HepG2 (cell line): ENCODE measurements at regions not wholly inside any gene's neighbourhood (a gene's known extent, or its start where the extent isn't known, plus 50 kb on each side); places are given as distances from the start of the nearest gene placed in this dataset.

Experiments used
- ATAC-seq: fragments of 200-7000 bp; cut with Tn5 transposase; 3 replicates; pipeline ENCODE4 v1.9.1; 2020; ENCODE audit warnings: mild to moderate bottlenecking, moderate library complexity
- BruUV-seq: library from RNA; stranded (reverse); fragments of 400-500 nt; replicated peaks from 2 replicates; lab custom pipeline; 2021; lab: Mats Ljungman, UMichigan
- CTCF ChIA-PET: fragments of 300-600 bp; formaldehyde crosslinking; extraction: SDS; loops from one replicate; lab custom pipeline; 2021; ENCODE audit warnings: low total read pairs, inconsistent platforms, low intra/inter-chr PET ratio; lab: Yijun Ruan, JAX
- POLR2A ChIA-PET: fragments of 350-600 bp; sonication (Branson Sonifier 250); formaldehyde crosslinking; loops from one replicate; lab custom pipeline; 2020; ENCODE audit warnings: antibody characterized with exemption, inconsistent platforms; lab: Yijun Ruan, JAX
- DNase-seq: peaks from one replicate; pipeline ENCODE4 v3.0.0-alpha.2; 2015; ENCODE audit warnings: low spot score
- FAIRE-seq: peaks from 3 replicates; lab custom pipeline; 2011; peaks lifted over from hg19 to GRCh38; lab: Jason Lieb, UNC
- H2AFZ ChIP-seq: one replicate; pipeline ENCODE4 v1.6.1; 2011; ENCODE audit warnings: low read length, inconsistent platforms
- H3K27ac ChIP-seq: fragments of 300-600 bp; 3 replicates; pipeline ENCODE4 v1.8.0; 2011; ENCODE audit warnings: mixed run types, mild to moderate bottlenecking, mixed read lengths, low read length, inconsistent platforms; ENCODE audit not compliant: insufficient read depth; ENCODE audit errors: extremely low read length
- H3K27me3 ChIP-seq, 2 experiments: fragments of 200-600 bp in 1 of 2; 2 replicates in 1 of 2; 3 replicates in 1 of 2; pipeline versions ENCODE4 v1.6.0 to v1.8.0; 2011; ENCODE audit warnings: low read length in 2 of 2, mild to moderate bottlenecking in 2 of 2, moderate library complexity in 2 of 2, inconsistent platforms in 1 of 2; ENCODE audit not compliant: insufficient read depth in 2 of 2, control insufficient read depth in 1 of 2
- H3K36me3 ChIP-seq, 2 experiments: fragments of 200-600 bp in 1 of 2; replicated peaks in 1 of 2; 2 replicates in 1 of 2; 3 replicates in 1 of 2; pipeline versions ENCODE4 v1.5.1 to v1.8.0; 2011; ENCODE audit warnings: low read length in 2 of 2, inconsistent platforms in 1 of 2; ENCODE audit not compliant: insufficient read depth in 2 of 2, control insufficient read depth in 1 of 2
- H3K4me1 ChIP-seq: 2 replicates; pipeline ENCODE4 v1.5.1; 2012; ENCODE audit warnings: low read length, inconsistent platforms; ENCODE audit not compliant: insufficient read depth
- H3K4me2 ChIP-seq: 2 replicates; pipeline ENCODE4 v1.6.0; 2011; ENCODE audit warnings: low read depth, low read length, inconsistent platforms
- H3K4me3 ChIP-seq, 3 experiments: fragments of 200-600 bp in 1 of 3; sonication (generic), shearing (Covaris generic) in 1 of 3; replicated peaks in 1 of 3; 2 replicates each; pipeline ENCODE4 v1.5.1; 2011 to 2016; ENCODE audit warnings: low read length in 3 of 3, inconsistent platforms in 2 of 3, low read depth in 2 of 3, mild to moderate bottlenecking in 2 of 3, control low read depth in 1 of 3, mixed read lengths in 1 of 3; ENCODE audit not compliant: insufficient read depth in 1 of 3
- H3K79me2 ChIP-seq: one replicate; pipeline ENCODE4 v1.6.1; 2011; ENCODE audit warnings: low read length, inconsistent platforms; ENCODE audit not compliant: insufficient read depth
- H3K9ac ChIP-seq: 2 replicates; pipeline ENCODE4 v1.6.0; 2011; ENCODE audit warnings: mild to moderate bottlenecking, low read depth, low read length, inconsistent platforms; ENCODE audit not compliant: insufficient read depth
- H3K9me3 ChIP-seq: 2 replicates; pipeline ENCODE4 v1.5.1; 2012; ENCODE audit warnings: mild to moderate bottlenecking, low read length
- H4K20me1 ChIP-seq: 2 replicates; pipeline ENCODE4 v1.6.0; 2011; ENCODE audit warnings: inconsistent platforms, mild to moderate bottlenecking, low read length, moderate library complexity; ENCODE audit not compliant: insufficient read depth
- ATF6 ChIP-seq: sonication (generic); formaldehyde crosslinking; conservative IDR thresholded peaks from 2 replicates; pipeline ENCODE4 v1.4.0; 2020; ENCODE audit warnings: missing genetic modification reagents
- KDM5B ChIP-seq: sonication (generic); formaldehyde crosslinking; IDR thresholded peaks from 2 replicates; pipeline ENCODE4 v1.4.0; 2020; ENCODE audit warnings: missing genetic modification reagents, mild to moderate bottlenecking, borderline replicate concordance
- KLF12 ChIP-seq: sonication (generic); formaldehyde crosslinking; IDR thresholded peaks from 2 replicates; pipeline ENCODE4 v1.4.0; 2020; ENCODE audit warnings: missing genetic modification reagents, borderline replicate concordance
- PAXIP1 ChIP-seq: sonication (generic); formaldehyde crosslinking; conservative IDR thresholded peaks from 2 replicates; pipeline ENCODE4 v1.4.0; 2020; ENCODE audit warnings: mild to moderate bottlenecking, missing genetic modification reagents, moderate library complexity
- ZBTB26 ChIP-seq: IDR thresholded peaks from 2 replicates; pipeline ENCODE4 v1.6.1; 2016; ENCODE audit warnings: missing compliant biosample characterization, missing genetic modification reagents, borderline replicate concordance
- ZBTB34 ChIP-seq: sonication (generic); formaldehyde crosslinking; IDR thresholded peaks from 2 replicates; pipeline ENCODE4 v1.8.0; 2022; ENCODE audit warnings: mild to moderate bottlenecking, missing genetic modification reagents
- ZBTB46 ChIP-seq: sonication (generic); formaldehyde crosslinking; IDR thresholded peaks from 2 replicates; pipeline ENCODE4 v1.4.0; 2020; ENCODE audit warnings: mild to moderate bottlenecking, missing genetic modification reagents, borderline replicate concordance
- ZNF18 ChIP-seq: sonication (generic); formaldehyde crosslinking; IDR thresholded peaks from 2 replicates; pipeline ENCODE4 v1.8.0; 2022; ENCODE audit warnings: mild to moderate bottlenecking, missing genetic modification reagents; ENCODE audit not compliant: insufficient replicate concordance
- ZNF205 ChIP-seq: IDR thresholded peaks from 2 replicates; pipeline ENCODE4 v1.6.1; 2018; ENCODE audit warnings: missing biosample characterization, missing genetic modification reagents
- WGBS: methylation state at CpG from one replicate; pipeline ENCODE4 v1.1.6; 2017; ENCODE audit warnings: low lambda C conversion rate; 5-methylcytosine and 5-hydroxymethylcytosine counted together
- in situ Hi-C: cut with HindIII; loops from 2 replicates; pipeline ENCODE4 v1.10.0; 2017; ENCODE audit warnings: low pct_unique_long_range_greater_than_20kb; ENCODE audit not compliant: extremely low pct_ligation_motif_present
- intact Hi-C: fragments of 100-400 bp; cut with micrococcal nuclease; formaldehyde crosslinking; loops from one replicate; pipeline ENCODE4 v1.10.0; 2022; ENCODE audit not compliant: unreplicated experiment

GRCh38 chr7:65251851-65252620 is 121.6 kb upstream of the ZNF92 start:
- peak; percentile 96 for ATAC-seq
- 4% methylated on average over 12 of the region's 64 CpGs for WGBS
- Histone ChIP-seq H2AFZ (no peak overlapping the region), H3K27ac (peak overlapping the region; percentile 65), H3K9me3 (no peaks in the 10 kb centered on the region), H3K79me2 (no peaks in the 10 kb centered on the region), H3K9ac (peak overlapping the region; percentile 63), H3K36me3 (no peaks in the 10 kb centered on the region), H4K20me1 (no peaks in the 10 kb centered on the region), H3K27me3 (no peaks in the 10 kb centered on the region), H3K4me1 (peaks cover 14% of the 10 kb centered on the region), H3K4me3 (peak overlapping the region; percentile 60 to 84 (median 82)), H3K4me2 (peak overlapping the region; percentile 90)
- DNase-seq, result peak; percentile 53
- in situ Hi-C loops, result no loop called here
- peak; percentile 66 for FAIRE-seq
- intact Hi-C loops, result no loop called here
- ChIA-PET POLR2A (no interaction called here), CTCF (no interaction called here)
- TSS peak; percentile 72 for BruUV-seq
- TF ChIP-seq ZNF205, result no peak
- no peak for TF ChIP-seq ZBTB26 (CRISPR knock-in tag)
- TF ChIP-seq ATF6 (CRISPR knock-in tag), result no peak
- peak; percentile 84 for TF ChIP-seq KDM5B (CRISPR knock-in tag)
- no peak for TF ChIP-seq ZBTB46 (CRISPR knock-in tag)
- peak; percentile 55 for TF ChIP-seq PAXIP1 (CRISPR knock-in tag)
- TF ChIP-seq KLF12 (CRISPR knock-in tag), result peak; percentile 86; the same call in 1 of the 2 replicates
- TF ChIP-seq ZBTB34 (CRISPR knock-in tag), result no peak
- TF ChIP-seq ZNF18 (CRISPR knock-in tag), result no peak
